GM23248 (cell line): ENCODE measurements at regions not wholly inside any gene's neighbourhood (a gene's known extent, or its start where the extent isn't known, plus 50 kb on each side); places are given as distances from the start of the nearest gene placed in this dataset.

Experiments used
- EZH2 ChIP-seq: fragments of 200-600 bp; sonication (generic); IDR thresholded peaks from 2 replicates; pipeline ENCODE4 v1.6.1; 2018; ENCODE audit warnings: antibody characterized with exemption, mild to moderate bottlenecking; ENCODE audit not compliant: insufficient read depth, poor library complexity, severe bottlenecking
- EZH2phosphoT487 ChIP-seq: fragments of 200-600 bp; sonication (generic); IDR thresholded peaks from 2 replicates; pipeline ENCODE4 v1.6.1; 2018; ENCODE audit warnings: antibody characterized with exemption, moderate library complexity, mild to moderate bottlenecking, low read depth; ENCODE audit not compliant: insufficient read depth

GRCh38 chr18:73924836-73925235 is 222.8 kb downstream of the FBXO15 start:
- TF ChIP-seq EZH2 (no peak), EZH2phosphoT487 (no peak)
